AG09309 (cell line): ENCODE measurements at regions not wholly inside any gene's neighbourhood (a gene's known extent, or its start where the extent isn't known, plus 50 kb on each side); places are given as distances from the start of the nearest gene placed in this dataset.

Source experiments
- DNase-seq: peaks from one replicate; pipeline ENCODE4 v3.0.0-alpha.2; 2010; ENCODE audit warnings: low read depth
- H3K4me3 ChIP-seq: 2 replicates; pipeline ENCODE4 v1.5.1; 2011; ENCODE audit warnings: mild to moderate bottlenecking, low read depth, low read length, moderate library complexity; ENCODE audit not compliant: control insufficient read depth
- TF ChIP-seq, protein P1 (sequence below): IDR thresholded peaks from 2 replicates; pipeline ENCODE4 v1.5.1; 2011; ENCODE audit warnings: mild to moderate bottlenecking, low read depth, low read length, inconsistent platforms; ENCODE audit not compliant: insufficient read depth, control insufficient read depth; ENCODE audit errors: missing control alignments

GRCh38 chr1:109834951-109835350 lies 71.2 kb upstream of the EPS8L3 start:
- no peak for DNase-seq
- no peak overlapping the region for H3K4me3 ChIP-seq
- TF ChIP-seq, protein P1, sequence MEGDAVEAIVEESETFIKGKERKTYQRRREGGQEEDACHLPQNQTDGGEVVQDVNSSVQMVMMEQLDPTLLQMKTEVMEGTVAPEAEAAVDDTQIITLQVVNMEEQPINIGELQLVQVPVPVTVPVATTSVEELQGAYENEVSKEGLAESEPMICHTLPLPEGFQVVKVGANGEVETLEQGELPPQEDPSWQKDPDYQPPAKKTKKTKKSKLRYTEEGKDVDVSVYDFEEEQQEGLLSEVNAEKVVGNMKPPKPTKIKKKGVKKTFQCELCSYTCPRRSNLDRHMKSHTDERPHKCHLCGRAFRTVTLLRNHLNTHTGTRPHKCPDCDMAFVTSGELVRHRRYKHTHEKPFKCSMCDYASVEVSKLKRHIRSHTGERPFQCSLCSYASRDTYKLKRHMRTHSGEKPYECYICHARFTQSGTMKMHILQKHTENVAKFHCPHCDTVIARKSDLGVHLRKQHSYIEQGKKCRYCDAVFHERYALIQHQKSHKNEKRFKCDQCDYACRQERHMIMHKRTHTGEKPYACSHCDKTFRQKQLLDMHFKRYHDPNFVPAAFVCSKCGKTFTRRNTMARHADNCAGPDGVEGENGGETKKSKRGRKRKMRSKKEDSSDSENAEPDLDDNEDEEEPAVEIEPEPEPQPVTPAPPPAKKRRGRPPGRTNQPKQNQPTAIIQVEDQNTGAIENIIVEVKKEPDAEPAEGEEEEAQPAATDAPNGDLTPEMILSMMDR, result no peak

GRCh38 chr1:109832945-109833344 lies 69.2 kb upstream of the EPS8L3 start:
- TF ChIP-seq, protein P1, result no peak
- no peak for DNase-seq
- H3K4me3 ChIP-seq, result no peak overlapping the region

GRCh38 chr1:109828756-109829505 lies 65.2 kb upstream of the EPS8L3 start:
- TF ChIP-seq, protein P1, result no peak
- no peak overlapping the region for H3K4me3 ChIP-seq
- DNase-seq, result no peak

GRCh38 chr1:109827986-109828385 lies 64.3 kb upstream of the EPS8L3 start:
- no peak for DNase-seq
- H3K4me3 ChIP-seq, result no peak overlapping the region
- TF ChIP-seq, protein P1, result no peak

DNA sequence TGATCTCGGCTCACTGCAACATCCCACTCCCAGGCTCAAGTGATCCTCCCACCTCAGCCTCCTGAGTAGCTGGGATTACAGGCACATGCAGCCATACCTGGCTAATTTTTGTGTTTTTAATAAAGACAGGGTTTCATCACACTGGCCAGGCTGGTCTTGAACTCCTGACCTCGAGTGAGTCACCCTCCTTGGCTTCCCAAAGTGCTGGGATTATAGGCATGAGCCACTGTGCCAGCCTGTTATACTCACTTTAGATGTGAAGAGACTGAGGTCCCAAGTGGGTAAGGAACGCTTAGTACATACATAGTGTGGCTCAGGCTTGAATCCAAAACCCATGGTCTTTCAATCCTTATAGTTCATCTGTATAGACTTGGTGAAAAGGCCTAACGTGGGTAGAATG lies 63.7 kb upstream of the EPS8L3 start:
- DNase-seq, result no peak
- TF ChIP-seq, protein P1, result no peak
- no peak overlapping the region for H3K4me3 ChIP-seq

DNA sequence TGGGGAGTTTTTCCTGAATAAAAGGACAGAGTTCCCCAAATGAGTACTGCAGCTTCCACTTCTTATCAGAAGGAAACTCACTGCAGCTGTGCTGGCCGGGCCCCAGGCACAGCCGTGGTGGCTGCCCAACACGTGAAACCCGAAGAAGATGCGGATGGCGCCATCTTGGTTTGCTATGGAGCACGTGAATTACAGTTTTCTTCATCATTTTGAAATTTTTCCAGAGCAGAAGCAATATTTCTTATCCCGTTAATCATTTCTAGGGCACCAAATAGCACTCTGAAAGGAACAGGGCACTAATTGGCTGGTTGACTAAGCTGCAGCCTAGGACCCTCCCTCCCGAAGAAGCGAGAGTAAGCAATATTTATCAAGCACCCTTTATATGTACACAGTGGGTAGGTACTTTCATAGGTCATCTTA lies 63.2 kb upstream of the EPS8L3 start:
- no peak for DNase-seq
- TF ChIP-seq, protein P1, result no peak
- no peak overlapping the region for H3K4me3 ChIP-seq
